Psoas muscle (tissue), 7 donors: ENCODE measurements at regions not wholly inside any gene's neighbourhood (a gene's known extent, or its start where the extent isn't known, plus 50 kb on each side); places are given as distances from the start of the nearest gene placed in this dataset.

Experiments
- ATAC-seq, 4 donors: fragments of 200-7000 bp; cut with Tn5 transposase; one replicate each; pipeline ENCODE4 v1.9.1; 2020; ENCODE audit warnings: moderate library complexity in 3 of 4, mild to moderate bottlenecking in 2 of 4
- DNase-seq, 2 donors: peaks; one replicate each; pipeline ENCODE4 v3.0.0-alpha.2; 2020
- H3K27ac ChIP-seq: fragments of 200-600 bp; one replicate; pipeline ENCODE4 v1.8.0; 2022
- H3K27me3 ChIP-seq, 3 donors: fragments of 200-600 bp in 1 of 3; one replicate each; pipeline versions ENCODE4 v1.6.1 to v1.8.0; 2013 to 2022; ENCODE audit warnings: low read length in 2 of 3, mild to moderate bottlenecking in 2 of 3, moderate library complexity in 1 of 3; ENCODE audit not compliant: insufficient read depth in 3 of 3
- H3K36me3 ChIP-seq, 2 donors: fragments of 200-600 bp in 1 of 2; one replicate each; pipeline versions ENCODE4 v1.6.1 to v1.8.0; 2013 to 2022; ENCODE audit warnings: low read depth in 1 of 2, mild to moderate bottlenecking in 1 of 2, moderate library complexity in 1 of 2; ENCODE audit not compliant: insufficient read depth in 1 of 2
- H3K4me1 ChIP-seq: fragments of 200-600 bp; one replicate; pipeline ENCODE4 v1.8.0; 2022
- H3K4me3 ChIP-seq: fragments of 200-600 bp; one replicate; pipeline ENCODE4 v1.8.0; 2022; ENCODE audit warnings: mild to moderate bottlenecking
- H3K9me3 ChIP-seq: fragments of 200-600 bp; one replicate; pipeline ENCODE4 v1.8.0; 2022
- CTCF ChIP-seq: fragments of 200-600 bp; IDR thresholded peaks from one replicate; pipeline ENCODE4 v1.8.0; 2022; ENCODE audit warnings: antibody characterized with exemption
- WGBS, 3 donors: extraction: QIAGEN DNeasy Blood & Tissue Kit; methylation state at CpG; one replicate each; pipeline versions ENCODE4 v1.1.6 to v1.1.7; 2013; 5-methylcytosine and 5-hydroxymethylcytosine counted together
- intact Hi-C, 2 donors: fragments of 100-400 bp; cut with DNase I; formaldehyde crosslinking; loops; one replicate each; pipeline versions ENCODE4 v1.11.0 to v1.14.2; 2022
- donor health status: healthy with polysubstance abuse.
- donor health status: DM: no; HTN: no; CAD: no; lungs with moderate emphysema.
- donor health status: Bipolar disorder and iron deficiency.
- donor health status: healthy.
- donor health status: DM: yes; HTN: yes; CAD: no.
- donor health status: DM: no; HTN: no; CAD: no.
- donor health status: DM: yes; HTN: yes; CAD: no.

GRCh38 chr12:128098730-128099129, 168.2 kb upstream of the TMEM132C start:
- H3K4me3 ChIP-seq: no peak overlapping the region
- no peaks in the 10 kb centered on the region for H3K9me3 ChIP-seq
- no peaks in the 10 kb centered on the region for H3K4me1 ChIP-seq
- intact Hi-C loops: no loop called here
- no peak overlapping the region for H3K27ac ChIP-seq
- H3K27me3 ChIP-seq: no peaks in the 10 kb centered on the region
- TF ChIP-seq CTCF: no peak
- DNase-seq: no peak
- no peaks in the 10 kb centered on the region for H3K36me3 ChIP-seq
- ATAC-seq: no peak
- WGBS, 3 donors: 17 to 59% (median 25%) methylated on average over 7 of the region's 7 CpGs

GRCh38 chr12:128103152-128103551, 163.8 kb upstream of the TMEM132C start:
- no peak overlapping the region for H3K27ac ChIP-seq
- H3K4me3 ChIP-seq: no peak overlapping the region
- H3K9me3 ChIP-seq: no peaks in the 10 kb centered on the region
- 75 to 87% (median 84%) methylated on average over 6 of the region's 6 CpGs for WGBS, 3 donors
- ATAC-seq: no peak
- H3K27me3 ChIP-seq: no peaks in the 10 kb centered on the region
- DNase-seq: no peak
- H3K36me3 ChIP-seq: no peaks in the 10 kb centered on the region
- intact Hi-C loops: no loop called here
- no peaks in the 10 kb centered on the region for H3K4me1 ChIP-seq
- TF ChIP-seq CTCF: no peak

- ATAC-seq (no peak), DNase-seq (no peak)
- no peaks in the 10 kb centered on the region for H3K9me3 ChIP-seq
- intact Hi-C loops: no loop called here
- no peak overlapping the region for H3K4me3 ChIP-seq
- H3K36me3 ChIP-seq: no peaks in the 10 kb centered on the region
- H3K27ac ChIP-seq: no peak overlapping the region
- no peak for TF ChIP-seq CTCF
- 37 to 55% (median 48%) methylated on average over 10 of the region's 10 CpGs for WGBS, 3 donors
- no peaks in the 10 kb centered on the region for H3K27me3 ChIP-seq
- H3K4me1 ChIP-seq: no peaks in the 10 kb centered on the region
Measured at GRCh38 chr12:128109236-128109635, 157.7 kb upstream of the TMEM132C start.

- no peak for ATAC-seq
- Histone ChIP-seq H3K4me1 (no peaks in the 10 kb centered on the region), H3K9me3 (no peaks in the 10 kb centered on the region), H3K36me3 (no peaks in the 10 kb centered on the region), H3K27ac (no peak overlapping the region), H3K27me3 (no peaks in the 10 kb centered on the region), H3K4me3 (no peak overlapping the region)
- WGBS, 3 donors: 72 to 80% (median 79%) methylated on average over 12 of the region's 12 CpGs
- intact Hi-C loops: no loop called here
- no peak for TF ChIP-seq CTCF
- DNase-seq: no peak
Measured at GRCh38 chr12:128109636-128110035, 157.3 kb upstream of the TMEM132C start.

GRCh38 chr12:128111333-128111732, 155.6 kb upstream of the TMEM132C start:
- no peaks in the 10 kb centered on the region for H3K4me1 ChIP-seq
- H3K27ac ChIP-seq: no peak overlapping the region
- no peak for ATAC-seq
- no peak for DNase-seq
- H3K27me3 ChIP-seq: no peaks in the 10 kb centered on the region
- TF ChIP-seq CTCF: no peak
- no peak overlapping the region for H3K4me3 ChIP-seq
- intact Hi-C loops: no loop called here
- 77 to 81% (median 77%) methylated on average over 9 of the region's 9 CpGs for WGBS, 3 donors
- H3K9me3 ChIP-seq: no peaks in the 10 kb centered on the region
- no peaks in the 10 kb centered on the region for H3K36me3 ChIP-seq
